ENCODE measurements at regions not wholly inside any gene's neighbourhood (a gene's known extent, or its start where the extent isn't known, plus 50 kb on each side); places are given as distances from the start of the nearest gene placed in this dataset.
A peak's percentile ranks its signal among the peaks of the same experiment; 100 is the strongest.

DNA sequence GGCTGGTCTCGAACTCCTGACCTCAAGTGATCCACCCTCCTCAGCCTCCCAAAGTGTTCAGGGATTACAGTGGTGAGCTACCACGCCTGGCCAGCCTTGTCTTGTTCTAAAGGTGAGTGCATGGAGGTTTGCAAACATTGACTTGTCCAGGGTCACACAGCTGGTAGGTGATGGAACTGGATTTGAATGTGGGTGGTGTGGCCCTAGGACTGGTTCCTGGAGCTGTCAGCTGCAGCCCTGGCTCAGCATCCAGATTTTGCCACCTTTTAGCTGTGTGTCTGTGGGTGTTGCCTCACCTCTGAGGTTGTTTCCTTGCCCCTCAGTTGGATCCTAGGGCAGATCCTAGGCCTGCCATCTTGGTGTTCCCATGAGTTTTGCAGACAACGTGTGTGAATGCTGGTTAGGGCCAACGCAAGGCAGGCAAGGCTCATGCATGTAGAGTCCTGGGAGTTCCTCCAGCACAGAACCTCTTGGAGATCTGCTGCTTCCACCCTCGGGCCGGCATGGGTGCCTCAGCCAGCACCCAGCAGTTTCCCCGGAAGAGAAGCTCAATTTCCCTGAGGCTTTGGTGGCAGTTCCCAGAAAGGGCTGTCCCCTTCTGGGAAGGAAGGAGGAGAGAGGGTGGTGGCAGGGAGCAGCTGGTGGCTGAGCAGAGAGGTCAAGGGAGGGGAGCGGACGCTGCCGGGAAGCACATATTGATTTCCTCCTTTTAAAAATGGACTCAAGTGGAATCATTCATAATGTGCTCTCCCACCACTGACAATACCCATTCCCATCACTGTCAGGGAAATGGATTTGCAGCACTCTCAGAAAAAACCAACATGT is 127.6 kb upstream of the HS6ST1 start:
- Histone ChIP-seq H3K4me3 (no peak overlapping the region), H3K36me3 (peaks cover 0 to 34% (median 0%) of the 10 kb centered on the region in 11 experiments; a peak in 5 of 22 replicates)

DNA sequence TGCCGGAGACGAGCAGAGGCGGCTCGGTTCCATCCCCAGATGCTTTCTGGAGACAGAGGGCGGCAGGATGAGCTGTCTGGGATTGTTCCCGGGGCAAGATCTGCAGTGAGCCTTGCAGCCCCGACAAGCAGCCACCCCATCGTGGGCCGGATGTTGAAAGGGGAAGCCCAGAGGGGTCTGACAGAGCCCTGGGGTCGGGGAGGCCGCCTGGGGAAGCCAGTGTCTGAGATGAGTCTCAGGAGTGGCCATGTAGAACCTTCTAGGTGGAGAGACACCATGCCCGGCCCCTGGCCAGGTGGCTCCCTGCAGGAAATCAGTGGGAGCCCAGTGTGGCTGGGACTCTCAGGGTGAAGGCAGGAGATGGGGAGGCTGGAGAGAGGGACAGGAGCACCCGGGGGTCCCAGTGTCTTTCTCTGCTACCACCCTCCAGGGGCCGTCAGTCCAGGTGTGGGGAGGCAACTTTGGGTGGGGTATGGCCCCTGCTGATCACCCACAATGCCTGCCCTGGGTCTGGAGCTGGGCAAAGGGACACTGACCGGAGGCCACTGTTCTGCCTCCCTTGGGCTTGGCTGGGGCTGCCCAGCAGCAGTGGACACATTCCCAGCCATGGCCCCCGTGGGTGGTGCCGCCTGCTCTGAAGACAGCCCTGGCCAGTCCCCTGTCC is 128.3 kb upstream of the HS6ST1 start:
- H4K20me1 ChIP-seq = peaks cover 0 to 35% (median 0%) of the 10 kb centered on the region in 11 experiments; a peak in 3 of 22 replicates
- peak overlapping the region in 2 of 11 experiments; percentile 25 to 26; a peak in 1 of 22 replicates for H3K27ac ChIP-seq
- no peaks in the 10 kb centered on the region for H3K27me3 ChIP-seq
- peak overlapping the region; percentile 6 to 100 (median 47); a peak in 20 of 22 replicates for H3K4me2 ChIP-seq
- H3K36me3 ChIP-seq = peaks cover 0 to 41% (median 0%) of the 10 kb centered on the region in 11 experiments; a peak in 7 of 22 replicates
- no peak overlapping the region for H3K9ac ChIP-seq
- H3K4me1 ChIP-seq = peaks cover 51 to 68% (median 54%) of the 10 kb centered on the region in 10 experiments
- no peak for TF ChIP-seq Cebpa-rat (IDR thresholded peaks at IDR 0.05)
- H3K9me3 ChIP-seq (replicated peaks in 1 of 11) = no peaks in the 10 kb centered on the region; a peak in 2 of 22 replicates
- no peak overlapping the region for H3K4me3 ChIP-seq

More for the DNA sequence above, 127.6 kb upstream of the HS6ST1 start:
- Histone ChIP-seq H3K27ac (no peak overlapping the region), H3K4me1 (peaks cover 59 to 75% (median 61%) of the 10 kb centered on the region in 10 experiments), H3K9me3 (replicated peaks in 1 of 11) (no peaks in the 10 kb centered on the region; a peak in 1 of 22 replicates), H3K27me3 (no peaks in the 10 kb centered on the region), H4K20me1 (peaks cover 0 to 31% (median 0%) of the 10 kb centered on the region in 11 experiments; a peak in 3 of 22 replicates), H3K4me2 (peak overlapping the region in 10 of 11 experiments; percentile 20 to 100 (median 92); a peak in 18 of 22 replicates), H3K9ac (0 out of 22 replicates have a peak overlapping the region, but pooled peaks of 1 of the 11 experiments have one; percentile 21)
- no peak for TF ChIP-seq Cebpa-rat (IDR thresholded peaks at IDR 0.05)

DNA sequence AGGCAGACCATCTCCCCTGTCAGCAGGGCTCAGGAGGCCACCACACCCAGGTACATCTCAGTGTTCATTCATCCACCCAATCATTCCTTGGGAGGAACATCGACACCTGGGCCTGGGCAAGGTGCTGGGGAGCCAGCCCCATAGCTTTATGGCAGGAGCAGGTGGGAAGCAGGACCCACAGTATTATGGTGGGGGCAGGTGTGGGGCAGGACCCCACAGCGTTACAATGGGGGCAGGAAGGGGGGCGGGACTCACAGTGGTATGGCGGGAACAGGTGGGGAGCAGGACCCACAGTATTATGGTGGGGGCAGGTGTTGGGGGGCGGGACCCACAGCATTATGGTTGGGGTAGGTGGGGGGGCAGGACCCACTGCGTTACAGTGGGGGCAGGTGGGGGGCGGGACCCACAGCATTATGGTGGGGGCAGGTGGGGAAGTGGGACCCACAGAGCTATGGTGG is 128.9 kb upstream of the HS6ST1 start:
- H3K27ac ChIP-seq = peak overlapping the region in 2 of 11 experiments; percentile 25 to 26; a peak in 1 of 22 replicates
- H3K4me3 ChIP-seq = no peak overlapping the region
- no peaks in the 10 kb centered on the region for H3K27me3 ChIP-seq
- H3K36me3 ChIP-seq = peaks cover 0 to 47% (median 0%) of the 10 kb centered on the region in 11 experiments; a peak in 10 of 22 replicates
- H3K9me3 ChIP-seq (replicated peaks in 1 of 11) = peaks cover 0 to 2% (median 0%) of the 10 kb centered on the region in 11 experiments; a peak in 2 of 22 replicates
- H4K20me1 ChIP-seq = peaks cover 0 to 41% (median 0%) of the 10 kb centered on the region in 11 experiments; a peak in 3 of 22 replicates
- H3K4me2 ChIP-seq = peak overlapping the region in 8 of 11 experiments; percentile 6 to 98 (median 49); a peak in 9 of 22 replicates
- H3K9ac ChIP-seq = no peak overlapping the region
- H3K4me1 ChIP-seq = peaks cover 45 to 62% (median 48%) of the 10 kb centered on the region in 10 experiments
- no peak for TF ChIP-seq Cebpa-rat (IDR thresholded peaks at IDR 0.05)

DNA sequence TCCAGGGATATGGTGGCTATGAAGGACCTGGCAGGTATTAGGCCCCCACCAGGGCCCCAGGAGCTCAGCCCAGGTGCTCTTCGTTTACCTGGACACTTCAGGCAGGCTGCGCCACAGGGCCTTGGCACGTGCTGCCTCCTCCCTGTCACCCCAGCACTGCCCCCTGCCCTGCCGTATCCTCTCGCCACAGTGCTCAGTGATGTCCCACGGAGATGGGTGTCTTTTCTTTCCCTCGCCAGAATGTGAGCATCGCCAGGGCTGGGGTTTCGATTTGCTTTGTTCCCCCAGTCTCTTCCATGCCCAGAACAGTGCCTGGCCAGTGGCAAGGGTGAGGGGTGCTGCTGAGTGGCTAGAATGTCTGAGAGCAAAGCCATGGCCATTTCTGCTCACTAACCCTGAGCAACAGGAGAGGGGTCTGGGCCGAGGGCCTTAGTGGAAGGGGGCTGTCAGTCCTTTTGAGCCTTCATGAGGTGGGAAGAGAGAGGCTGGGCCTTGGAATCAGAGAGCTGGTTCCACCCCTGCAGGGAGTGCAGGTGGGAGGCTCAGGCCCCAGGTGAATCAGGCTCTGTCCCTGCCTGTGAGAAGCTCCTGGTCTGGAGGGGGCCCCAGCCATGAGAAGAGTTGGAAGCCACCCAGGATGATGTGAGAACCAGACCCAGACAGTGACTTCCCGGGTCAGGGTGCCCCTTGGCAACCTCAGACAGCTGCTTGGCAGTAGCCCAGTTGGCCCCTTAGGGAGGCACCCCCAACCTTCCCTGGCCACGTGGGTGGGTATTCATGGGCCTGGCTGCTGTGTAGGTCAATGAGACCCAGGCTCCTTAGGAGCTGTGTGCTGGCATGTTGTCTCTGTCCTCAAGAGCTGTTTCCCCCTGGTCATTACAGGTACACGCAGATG is 129.9 kb upstream of the HS6ST1 start:
- TF ChIP-seq Cebpa-rat (IDR thresholded peaks at IDR 0.05) = no peak
- H3K9ac ChIP-seq = no peak overlapping the region; a peak in 1 of 22 replicates
- H3K27ac ChIP-seq = peak overlapping the region in 3 of 11 experiments; percentile 9 to 38 (median 22); a peak in 3 of 22 replicates
- peaks cover 0 to 8% (median 0%) of the 10 kb centered on the region in 11 experiments; a peak in 6 of 22 replicates for H3K9me3 ChIP-seq (replicated peaks in 1 of 11)
- peaks cover 0 to 48% (median 0%) of the 10 kb centered on the region in 11 experiments; a peak in 3 of 22 replicates for H4K20me1 ChIP-seq
- peak overlapping the region in 4 of 11 experiments; percentile 21 to 24 (median 21); a peak in 6 of 22 replicates for H3K4me2 ChIP-seq
- H3K4me3 ChIP-seq = no peak overlapping the region
- H3K36me3 ChIP-seq = peaks cover 0 to 57% (median 5%) of the 10 kb centered on the region in 11 experiments; a peak in 10 of 22 replicates
- peaks cover 35 to 52% (median 38%) of the 10 kb centered on the region in 10 experiments for H3K4me1 ChIP-seq
- H3K27me3 ChIP-seq = no peaks in the 10 kb centered on the region

DNA sequence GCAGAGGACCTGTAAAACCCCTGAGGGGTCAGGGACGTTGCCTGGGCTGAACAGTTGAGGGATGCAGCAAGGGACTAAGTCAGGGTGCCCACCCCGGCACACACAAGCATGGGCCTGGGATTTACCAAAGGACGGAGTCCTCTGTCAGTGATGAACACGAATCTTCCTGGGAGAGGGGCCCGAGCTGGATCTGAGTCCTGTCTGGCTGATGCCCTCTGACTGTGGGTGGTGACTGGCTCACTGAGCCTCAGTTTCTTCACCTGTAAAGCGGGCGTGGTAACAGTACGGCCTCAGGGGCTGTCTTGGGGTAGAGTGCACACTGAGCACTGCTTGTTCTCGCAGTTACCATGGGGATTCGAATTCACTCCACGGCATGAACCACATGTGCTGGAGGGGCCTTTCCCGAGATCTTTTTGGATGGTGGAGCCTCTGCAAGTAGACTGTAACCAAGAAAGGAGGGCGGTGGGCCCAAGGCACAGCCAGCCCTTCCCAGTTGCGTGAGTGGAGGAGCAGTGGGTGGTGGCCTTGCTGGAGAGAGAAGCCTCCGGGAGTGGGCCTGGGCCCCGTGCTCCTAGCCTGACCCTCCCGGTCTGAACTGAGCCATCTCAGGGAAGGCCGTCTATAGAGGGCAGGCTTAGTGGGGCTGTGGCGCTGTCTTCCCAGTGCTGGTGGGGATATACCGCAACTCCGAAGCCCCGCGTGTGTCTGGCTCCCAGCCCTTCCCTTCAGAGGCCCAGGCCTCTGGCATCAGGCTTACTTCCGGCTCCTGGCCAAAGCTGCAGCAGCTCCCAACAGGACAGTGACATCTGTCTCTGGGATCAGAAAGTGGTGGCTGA is 130.8 kb upstream of the HS6ST1 start:
- peaks cover 0 to 65% (median 13%) of the 10 kb centered on the region in 11 experiments; a peak in 12 of 22 replicates for H3K36me3 ChIP-seq

DNA sequence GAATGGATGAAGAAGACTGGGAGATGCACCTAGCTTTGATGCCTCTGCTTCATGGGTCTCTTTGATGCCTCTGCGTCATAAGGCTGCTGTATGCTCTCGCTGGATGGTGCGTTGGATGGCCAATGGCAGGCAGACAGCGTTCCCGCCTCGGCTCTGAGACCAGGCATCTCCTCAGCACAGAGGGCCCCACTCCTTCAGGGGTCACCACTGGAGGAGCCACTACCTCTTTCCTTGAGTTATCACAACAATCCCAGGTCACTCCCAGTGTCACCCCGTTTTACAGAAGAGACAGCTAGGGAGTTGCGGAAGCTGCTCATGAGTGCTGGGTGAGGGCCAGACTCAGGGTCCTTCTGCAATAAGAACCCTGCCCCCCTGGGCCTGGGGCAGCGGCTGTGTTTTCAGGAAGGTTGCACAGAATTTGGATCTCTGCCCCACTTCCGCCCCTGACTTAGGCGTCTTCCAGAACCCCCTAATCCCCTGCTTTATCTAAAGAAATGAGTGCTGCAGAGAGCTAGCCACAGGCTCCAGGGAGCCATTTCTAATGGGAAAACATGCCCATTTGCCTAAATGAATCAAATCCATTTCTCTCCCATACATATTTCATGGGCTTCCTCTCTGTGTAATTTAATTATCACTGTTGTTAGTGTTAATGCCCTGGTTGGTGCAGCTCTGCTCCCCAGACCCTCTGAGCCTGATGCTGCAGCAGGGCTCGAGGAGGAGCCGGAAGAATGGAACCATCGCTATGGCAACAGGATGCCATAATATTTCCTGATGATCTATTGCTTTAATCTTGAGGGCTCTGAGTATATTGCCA is 131.8 kb upstream of the HS6ST1 start:
- Histone ChIP-seq H3K9ac (peak overlapping the region in 1 of 11 experiments; percentile 24; a peak in 1 of 22 replicates), H3K4me1 (peaks cover 17 to 33% (median 20%) of the 10 kb centered on the region in 10 experiments)
- no peak for TF ChIP-seq Cebpa-rat (IDR thresholded peaks at IDR 0.05)

More for the DNA sequence above, 130.8 kb upstream of the HS6ST1 start:
- TF ChIP-seq Cebpa-rat (IDR thresholded peaks at IDR 0.05) = no peak
- H3K4me1 ChIP-seq = peaks cover 27 to 43% (median 30%) of the 10 kb centered on the region in 10 experiments
- no peak overlapping the region for H3K4me3 ChIP-seq
- H4K20me1 ChIP-seq = peaks cover 0 to 48% (median 0%) of the 10 kb centered on the region in 11 experiments; a peak in 3 of 22 replicates
- peaks cover 0 to 15% (median 6%) of the 10 kb centered on the region in 11 experiments; a peak in 15 of 22 replicates for H3K9me3 ChIP-seq (replicated peaks in 1 of 11)
- H3K27ac ChIP-seq = peak overlapping the region in 3 of 11 experiments; percentile 9 to 38 (median 26); a peak in 3 of 22 replicates
- no peaks in the 10 kb centered on the region for H3K27me3 ChIP-seq
- peak overlapping the region in 1 of 11 experiments; percentile 24; a peak in 1 of 22 replicates for H3K9ac ChIP-seq
- H3K4me2 ChIP-seq = peak overlapping the region in 1 of 11 experiments; percentile 24; a peak in 1 of 22 replicates

More for the DNA sequence above, 131.8 kb upstream of the HS6ST1 start:
- Histone ChIP-seq H3K4me2 (no peak overlapping the region), H4K20me1 (peaks cover 0 to 48% (median 0%) of the 10 kb centered on the region in 11 experiments; a peak in 3 of 22 replicates), H3K9me3 (replicated peaks in 1 of 11) (peaks cover 0 to 25% (median 13%) of the 10 kb centered on the region in 11 experiments; a peak in 18 of 22 replicates), H3K27me3 (no peaks in the 10 kb centered on the region), H3K4me3 (no peak overlapping the region), H3K36me3 (peaks cover 0 to 75% (median 23%) of the 10 kb centered on the region in 11 experiments; a peak in 13 of 22 replicates), H3K27ac (peak overlapping the region in 1 of 11 experiments; percentile 26; a peak in 1 of 22 replicates)

All from BLaER1 treated with 17β-estradiol and CSF1 and Interleukin-3, amounts not matched to agents 10 nM and 100 nM (cell line).